HL-60 (cell line): ENCODE measurements at regions not wholly inside any gene's neighbourhood (a gene's known extent, or its start where the extent isn't known, plus 50 kb on each side); places are given as distances from the start of the nearest gene placed in this dataset.

Experiments
- DNase-seq, 2 experiments: peaks; one replicate each; pipeline ENCODE4 v3.0.0-alpha.2; 2010 to 2020; ENCODE audit warnings: low read depth in 1 of 2, low spot score in 1 of 2
- H3K27ac ChIP-seq: fragments of 250-450 bp; sonication (Bioruptor Pico); replicated peaks from 2 replicates; pipeline ENCODE4 v1.5.1; 2020; ENCODE audit warnings: mild to moderate bottlenecking, moderate library complexity
- H3K27me3 ChIP-seq: fragments of 250-450 bp; sonication (Bioruptor Pico); 2 replicates; pipeline ENCODE4 v1.5.1; 2021; ENCODE audit warnings: mild to moderate bottlenecking, moderate library complexity; ENCODE audit not compliant: insufficient read depth, poor library complexity, severe bottlenecking
- H3K4me3 ChIP-seq: replicated peaks from 2 replicates; pipeline ENCODE4 v1.5.1; 2011; ENCODE audit warnings: mild to moderate bottlenecking, control low read depth, low read length; ENCODE audit not compliant: insufficient read depth
- CTCF ChIP-seq: IDR thresholded peaks from one replicate; pipeline ENCODE4 v1.5.1; 2011; ENCODE audit warnings: low read length, control low read depth, inconsistent platforms; ENCODE audit not compliant: insufficient read depth
- GABPA ChIP-seq: IDR thresholded peaks from 2 replicates; pipeline ENCODE4 v1.6.1; 2012; ENCODE audit warnings: low read depth
- POLR2AphosphoS5 ChIP-seq: IDR thresholded peaks from 2 replicates; pipeline ENCODE4 v1.6.1; 2012; ENCODE audit warnings: low read depth
- REST ChIP-seq: IDR thresholded peaks from 2 replicates; pipeline ENCODE4 v1.6.1; 2012; ENCODE audit warnings: low read depth; ENCODE audit not compliant: insufficient replicate concordance
- SPI1 ChIP-seq: IDR thresholded peaks from 2 replicates; pipeline ENCODE4 v1.6.1; 2012; ENCODE audit warnings: low read depth, mild to moderate bottlenecking, borderline replicate concordance

GRCh38 chr4:188254211-188254610 is 115.0 kb downstream of the TRIML1 start:
- no peak overlapping the region for H3K27ac ChIP-seq
- no peak overlapping the region for H3K4me3 ChIP-seq
- DNase-seq: no peak
- no peak for TF ChIP-seq CTCF
- TF ChIP-seq SPI1: no peak
- no peak for TF ChIP-seq POLR2AphosphoS5
- no peak for TF ChIP-seq REST
- no peak for TF ChIP-seq GABPA
- no peaks in the 10 kb centered on the region for H3K27me3 ChIP-seq

- DNase-seq: no peak
- Histone ChIP-seq H3K4me3 (no peak overlapping the region), H3K27ac (no peak overlapping the region), H3K27me3 (no peaks in the 10 kb centered on the region)
- TF ChIP-seq CTCF (no peak), POLR2AphosphoS5 (no peak), GABPA (no peak), SPI1 (no peak), REST (no peak)
Observed at GRCh38 chr4:188262464-188262863, 123.2 kb downstream of the TRIML1 start.

- no peak overlapping the region for H3K27ac ChIP-seq
- DNase-seq: no peak
- H3K4me3 ChIP-seq: no peak overlapping the region
- no peaks in the 10 kb centered on the region for H3K27me3 ChIP-seq
- no peak for TF ChIP-seq SPI1
- no peak for TF ChIP-seq REST
- no peak for TF ChIP-seq POLR2AphosphoS5
- TF ChIP-seq CTCF: no peak
- no peak for TF ChIP-seq GABPA
Observed at GRCh38 chr4:188263321-188263720, 124.1 kb downstream of the TRIML1 start.
